Spleen (tissue), 7 donors: ENCODE measurements at regions not wholly inside any gene's neighbourhood (a gene's known extent, or its start where the extent isn't known, plus 50 kb on each side); places are given as distances from the start of the nearest gene placed in this dataset.

Experiments
- CTCF ChIP-seq, 11 experiments: fragments of 200-600 bp in 7 of 11; fragments of 450-650 bp in 4 of 11; sonication (generic) in 4 of 11; IDR thresholded peaks in 8 of 11; conservative IDR thresholded peaks in 3 of 11; 1 replicate in 7 of 11; 2 replicates in 4 of 11; pipeline versions ENCODE4 v1.4.0 to v1.8.0; 2016 to 2021; ENCODE audit warnings: antibody characterized with exemption in 11 of 11, inconsistent platforms in 4 of 11, mild to moderate bottlenecking in 1 of 11
- POLR2AphosphoS5 ChIP-seq, 3 donors: sonication (generic); formaldehyde crosslinking; IDR thresholded peaks; one replicate each; pipeline ENCODE4 v1.5.1; 2017; ENCODE audit warnings: antibody characterized with exemption in 3 of 3
- donor health status: DM: no; HTN: no; CAD: no; lungs with moderate emphysema.
- donor health status: DM: no; HTN: no; CAD: no.
- donor health status: DM: no; HTN: no; CAD: no.

- TF ChIP-seq CTCF (IDR thresholded peaks at IDR 0.05 in 8 of 11, conservative IDR thresholded peaks at IDR 0.05 in 3 of 11) = no peak
- no peak for TF ChIP-seq POLR2AphosphoS5 (IDR thresholded peaks at IDR 0.05)
These were observed 100.2 kb upstream of the MPP7 start for GRCh38 chr10:28403090-28403489.
